GM18907 (cell line): ENCODE measurements at regions not wholly inside any gene's neighbourhood (a gene's known extent, or its start where the extent isn't known, plus 50 kb on each side); places are given as distances from the start of the nearest gene placed in this dataset.
A peak's percentile ranks its signal among the peaks of the same experiment; 100 is the strongest.

Experiments used
- ATAC-seq: cut with Tn5 transposase; IDR thresholded peaks from one replicate; pipeline ENCODE4 v1.9.1; 2021; ENCODE audit warnings: mild to moderate bottlenecking, moderate library complexity; ENCODE audit not compliant: unreplicated experiment

DNA sequence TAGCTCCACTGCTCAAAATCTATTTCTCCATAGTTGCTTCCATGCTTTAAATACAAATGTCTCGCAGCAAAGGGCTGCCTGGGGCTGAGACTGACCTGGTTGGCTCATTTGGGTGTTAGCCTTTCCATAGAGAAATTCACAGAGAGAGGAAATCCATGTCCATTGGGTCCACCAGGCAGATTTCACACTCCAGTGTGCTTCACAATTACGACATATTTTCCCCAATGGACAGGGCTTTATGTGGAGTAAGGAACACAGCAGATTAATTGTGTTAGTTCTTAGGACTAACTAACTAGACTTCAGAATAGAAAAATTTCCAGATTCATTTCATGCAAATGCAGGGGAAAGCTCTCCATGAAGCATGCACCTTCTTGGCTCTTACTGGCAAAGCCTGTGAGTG is 180.7 kb downstream of the FBXO15 start:
- ATAC-seq = no peak

DNA sequence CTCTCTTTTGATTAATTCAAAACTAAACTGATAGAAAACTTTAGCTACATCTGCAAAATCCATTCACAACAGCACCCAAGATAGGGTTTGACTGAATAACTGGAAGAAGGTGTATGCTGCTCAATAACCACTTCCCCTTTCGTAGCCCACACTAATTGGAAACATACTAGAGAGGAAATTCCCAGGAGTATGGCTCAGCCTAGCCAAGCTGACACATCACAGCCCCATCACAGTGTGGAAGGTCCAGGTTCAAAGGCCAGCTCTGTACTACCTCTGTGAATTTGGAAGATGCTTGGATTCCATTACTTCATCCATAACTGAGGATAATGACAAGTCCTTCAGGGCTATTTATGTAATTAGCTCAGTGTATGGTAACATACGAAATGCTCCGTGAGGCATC is 185.4 kb downstream of the FBXO15 start:
- peak; percentile 50 for ATAC-seq

DNA sequence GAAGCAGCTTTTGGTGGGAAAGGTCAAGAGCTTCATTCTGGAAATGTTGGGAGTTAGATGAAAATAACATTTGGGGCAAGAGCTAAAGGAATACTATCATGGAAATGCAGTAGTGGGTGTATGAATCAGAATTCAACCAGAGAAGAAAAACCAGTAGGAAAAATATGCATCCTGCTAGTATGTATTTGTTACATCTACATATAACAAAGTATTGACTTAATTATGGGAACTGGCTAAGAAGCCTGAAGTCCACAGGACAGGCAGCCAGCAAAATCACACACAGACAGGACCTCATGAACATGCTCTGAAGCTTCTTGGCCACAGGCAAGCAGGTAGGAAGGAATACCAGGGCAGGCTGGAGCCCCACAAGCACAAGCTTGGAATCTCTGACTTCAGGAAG is 185.8 kb downstream of the FBXO15 start:
- no peak for ATAC-seq

DNA sequence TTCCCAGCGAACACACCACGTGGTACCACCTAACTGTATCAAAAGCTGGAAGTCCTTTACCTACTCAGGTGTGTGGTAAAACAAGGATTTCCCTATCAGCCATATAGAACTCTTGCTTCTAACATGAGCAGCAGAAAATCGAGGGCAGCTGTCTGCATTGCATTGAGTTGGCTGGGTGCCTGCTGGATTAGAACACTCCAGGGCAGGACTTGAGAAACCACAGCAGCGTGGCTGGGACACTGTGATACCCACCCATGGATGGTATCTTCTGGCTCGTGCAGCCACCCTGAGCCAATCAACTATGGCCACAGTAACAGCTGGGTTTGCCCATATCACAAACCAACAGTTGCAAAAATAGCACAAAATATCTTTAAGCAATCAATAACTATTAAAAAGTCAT is 188.3 kb downstream of the FBXO15 start:
- no peak for ATAC-seq

DNA sequence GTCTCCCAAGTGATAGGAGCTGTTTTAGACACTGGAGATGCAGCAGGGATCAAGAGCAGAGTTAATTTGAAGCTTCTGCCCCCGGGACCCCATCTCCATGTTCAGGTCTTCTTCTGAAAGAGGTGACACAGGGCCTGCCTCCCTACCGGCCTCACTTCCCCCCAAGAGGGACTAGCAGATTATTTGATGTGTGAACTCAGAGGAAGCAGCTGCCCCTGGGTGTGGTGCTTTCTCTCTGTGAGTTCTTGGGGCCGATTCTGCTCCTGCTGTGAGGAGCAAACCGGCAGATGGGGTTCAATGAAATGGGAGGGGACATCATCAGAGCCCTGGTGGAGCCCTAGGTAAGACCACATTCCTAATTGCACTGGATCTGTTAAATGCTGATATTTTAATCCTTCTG is 193.4 kb downstream of the FBXO15 start:
- no peak for ATAC-seq

DNA sequence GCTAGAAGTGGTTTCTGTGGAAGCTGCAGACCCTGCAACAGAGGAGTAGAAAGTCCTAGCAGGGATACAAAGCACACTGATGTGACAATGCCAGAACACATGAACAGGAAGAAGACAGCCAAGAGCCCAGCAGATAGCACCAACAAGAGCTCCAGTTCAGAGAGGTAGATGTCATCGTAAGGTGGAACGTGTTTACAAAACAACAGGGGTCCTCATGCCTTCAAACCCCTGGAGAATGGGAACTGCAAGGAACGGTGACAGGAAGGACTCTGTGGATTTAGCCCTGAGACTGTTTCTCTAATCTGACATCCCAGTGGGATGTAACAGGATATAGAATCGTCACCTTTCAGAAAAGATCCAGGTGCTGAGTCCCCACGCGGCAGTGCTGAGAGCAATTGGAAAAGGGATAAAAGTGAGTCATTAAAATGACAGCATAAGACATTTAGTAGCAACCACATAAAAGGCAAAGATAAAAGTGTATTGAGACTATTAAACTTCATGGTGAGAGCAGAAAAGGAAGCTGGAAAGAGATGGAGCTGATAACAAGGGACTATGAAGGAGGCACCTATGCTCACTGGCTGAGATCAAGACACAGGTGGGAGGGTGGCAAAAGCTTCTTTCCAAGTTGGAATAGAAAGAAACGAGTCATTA is 195.2 kb downstream of the FBXO15 start:
- no peak for ATAC-seq

DNA sequence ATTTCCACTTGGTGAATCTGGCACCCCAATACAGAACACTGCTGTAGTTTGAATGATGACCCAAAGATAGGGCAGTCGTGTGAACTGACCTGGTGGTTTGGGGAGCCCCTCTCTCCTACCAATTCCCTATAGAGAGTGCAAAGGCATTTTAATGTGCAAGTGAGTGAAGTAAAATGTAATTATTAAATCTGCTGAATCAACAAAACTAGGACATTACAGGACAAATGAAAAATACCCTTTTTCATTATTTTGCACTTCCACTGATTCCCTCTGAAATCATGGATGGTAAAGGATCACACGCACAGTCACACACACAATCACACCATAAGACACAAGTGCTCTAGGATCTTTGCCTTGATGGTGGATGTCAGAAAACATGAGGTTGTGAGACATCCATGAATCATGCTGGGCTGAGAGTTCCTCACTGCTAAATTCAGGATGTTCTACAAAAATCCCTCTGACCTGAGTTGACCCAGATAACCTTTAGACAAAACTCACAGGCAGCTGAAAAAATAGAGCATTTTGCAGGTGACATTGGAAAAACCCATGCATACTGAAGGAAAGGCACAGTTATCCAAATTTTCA is 197.4 kb downstream of the FBXO15 start:
- no peak for ATAC-seq

DNA sequence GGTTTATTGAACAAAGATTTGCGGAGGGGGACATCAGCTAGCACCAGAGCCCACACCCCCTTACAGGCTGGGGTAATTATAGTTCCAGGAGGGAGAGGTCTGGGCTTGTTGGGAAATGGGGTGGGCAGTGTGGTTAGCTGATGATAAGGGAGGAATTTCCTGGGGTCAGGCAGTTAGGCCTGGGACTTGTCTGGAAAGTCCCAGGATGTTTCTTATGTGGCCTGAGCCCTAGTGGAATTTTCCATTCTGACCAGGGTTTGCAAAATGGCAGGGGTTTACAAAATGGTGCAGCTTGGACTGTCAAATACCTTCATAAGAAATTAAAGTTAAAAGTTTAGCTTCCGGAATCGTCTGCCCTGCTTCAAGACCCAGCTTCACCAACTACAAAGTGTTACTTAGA is 199.1 kb downstream of the FBXO15 start:
- no peak for ATAC-seq

DNA sequence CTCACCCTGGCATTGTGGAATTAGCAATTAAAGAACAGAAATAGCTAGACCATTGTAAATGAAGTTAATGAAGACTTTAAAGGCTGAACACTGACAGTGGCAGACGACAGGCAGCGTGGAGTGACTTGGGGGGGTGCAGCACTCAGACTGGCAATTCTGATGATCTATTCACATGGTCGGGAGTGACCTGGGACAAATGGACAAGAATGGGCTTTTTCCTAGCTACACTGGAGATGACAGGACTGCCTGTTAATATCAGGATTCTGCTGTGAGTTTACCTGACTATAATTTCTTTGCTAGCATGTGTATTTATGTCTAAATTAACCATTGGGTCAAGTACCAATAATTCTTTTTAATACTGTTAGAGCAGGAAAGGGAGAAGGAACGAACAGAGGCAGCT is 199.6 kb downstream of the FBXO15 start:
- ATAC-seq = no peak

DNA sequence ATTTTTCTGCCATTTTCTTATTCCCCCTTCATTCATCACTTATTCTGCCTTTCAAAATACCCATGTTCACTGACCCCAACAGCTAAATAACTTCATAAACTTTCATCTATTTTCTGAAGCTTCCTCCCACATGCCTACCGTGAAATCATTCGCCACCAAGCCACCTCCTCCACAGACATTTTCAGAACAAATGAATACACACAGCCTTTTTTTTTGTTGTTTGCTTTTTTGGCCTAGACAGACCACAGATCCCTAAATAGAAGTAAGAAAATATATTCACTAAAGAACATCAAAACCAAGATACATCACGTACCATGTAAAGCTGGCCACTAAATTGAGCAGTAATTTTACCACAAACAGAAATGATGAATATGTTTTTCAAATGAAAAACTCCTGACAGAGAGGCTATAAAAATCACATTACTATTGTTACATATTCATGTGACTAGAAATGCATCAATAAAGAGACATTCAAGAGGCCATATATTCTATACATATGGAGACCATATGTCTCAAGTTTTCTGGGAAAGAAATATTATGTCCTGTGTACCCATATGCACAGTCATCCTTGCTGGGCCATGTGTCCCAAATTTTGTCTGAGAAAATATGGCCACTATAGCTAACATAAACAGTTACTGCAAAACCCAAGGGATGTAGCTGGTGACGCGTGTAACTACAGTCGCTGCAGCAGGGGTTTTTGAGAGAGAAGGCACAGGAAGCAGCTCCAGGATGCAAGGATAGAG is 200.3 kb downstream of the FBXO15 start:
- no peak for ATAC-seq

DNA sequence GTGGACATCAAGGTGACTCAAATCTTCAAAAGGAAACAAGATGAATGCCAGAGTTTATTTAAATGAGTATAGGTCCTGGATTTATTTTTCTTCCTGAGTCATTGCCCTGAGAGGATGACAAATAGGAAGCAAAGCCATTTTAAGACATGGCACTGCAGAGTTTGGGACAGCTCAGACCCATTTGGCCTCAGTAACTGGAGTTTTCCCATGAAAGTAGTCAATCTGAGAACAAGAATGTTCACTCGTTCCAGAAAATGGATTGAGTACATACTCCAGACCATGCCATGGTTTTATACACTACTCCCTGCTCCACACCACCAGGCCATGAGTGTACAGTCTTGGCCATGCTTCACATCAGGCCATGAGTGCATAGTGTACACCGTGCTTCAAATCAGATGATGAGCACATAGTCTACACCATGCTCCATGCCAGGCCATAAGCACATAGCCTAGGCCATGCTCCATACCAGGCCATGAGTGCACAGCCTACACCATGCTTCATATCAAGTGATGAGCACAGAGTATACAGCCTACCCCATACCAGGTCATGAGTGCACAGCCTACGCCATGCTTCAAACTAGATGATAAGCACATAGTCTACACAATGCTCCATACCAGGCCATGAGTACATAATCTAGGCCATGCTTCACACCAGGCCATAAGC is 202.4 kb downstream of the FBXO15 start:
- no peak for ATAC-seq

DNA sequence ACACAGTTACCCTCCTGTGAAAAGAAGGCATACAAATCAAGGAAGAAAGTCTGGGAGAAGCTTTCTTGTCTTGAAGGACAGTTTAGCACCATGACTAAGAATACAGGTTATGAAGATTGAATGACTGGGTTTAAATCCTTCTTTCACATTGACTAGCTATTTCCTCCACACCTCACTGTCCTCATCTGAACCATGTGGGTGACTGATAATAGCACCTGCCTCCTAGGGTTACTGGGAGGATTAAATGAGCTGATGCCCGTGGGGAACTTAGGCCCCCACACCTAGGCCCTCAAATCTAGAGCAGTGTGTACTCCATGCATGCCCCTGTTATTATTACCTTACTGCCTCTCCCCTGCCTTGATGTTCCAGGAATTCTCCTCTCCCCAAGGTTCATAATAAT is 202.9 kb downstream of the FBXO15 start:
- ATAC-seq = no peak

DNA sequence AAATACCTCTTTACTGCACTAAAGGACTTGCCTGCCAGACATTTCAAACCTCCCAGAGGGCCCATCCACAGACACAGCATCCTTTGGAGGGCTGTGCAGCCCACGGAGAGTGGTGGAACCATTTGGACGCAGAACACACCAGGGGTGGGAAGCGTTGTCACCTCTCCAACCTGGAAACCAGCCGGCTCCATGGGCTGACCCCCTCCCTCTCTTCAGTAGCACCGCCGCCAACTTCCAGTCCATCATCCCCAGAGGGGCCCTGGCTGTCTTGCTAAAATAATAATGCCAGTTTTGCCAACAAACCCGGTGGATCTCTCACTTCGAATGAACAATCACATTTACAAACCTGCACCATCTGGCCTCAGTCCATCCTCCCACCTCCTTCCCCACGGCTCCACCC is 203.9 kb downstream of the FBXO15 start:
- no peak for ATAC-seq

DNA sequence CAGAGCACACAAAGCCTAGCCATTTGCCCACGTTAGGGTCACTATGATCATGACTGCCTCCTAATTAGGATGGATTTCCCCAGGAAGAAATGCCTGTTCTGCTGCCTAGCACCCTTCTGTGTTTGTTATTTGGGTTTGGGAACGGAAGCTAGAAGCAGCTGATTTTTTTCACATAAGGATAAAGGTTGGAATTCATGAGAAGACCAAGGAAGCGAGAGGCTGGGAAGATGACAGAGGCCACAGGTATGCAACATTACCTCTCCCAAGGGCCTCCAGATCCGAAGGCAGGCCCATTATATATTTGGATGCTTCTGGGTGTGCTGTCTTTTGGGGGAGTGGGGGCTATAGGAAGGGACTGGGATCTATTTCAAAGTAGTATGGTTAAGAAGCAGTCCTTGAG is 204.7 kb downstream of the FBXO15 start:
- no peak for ATAC-seq

DNA sequence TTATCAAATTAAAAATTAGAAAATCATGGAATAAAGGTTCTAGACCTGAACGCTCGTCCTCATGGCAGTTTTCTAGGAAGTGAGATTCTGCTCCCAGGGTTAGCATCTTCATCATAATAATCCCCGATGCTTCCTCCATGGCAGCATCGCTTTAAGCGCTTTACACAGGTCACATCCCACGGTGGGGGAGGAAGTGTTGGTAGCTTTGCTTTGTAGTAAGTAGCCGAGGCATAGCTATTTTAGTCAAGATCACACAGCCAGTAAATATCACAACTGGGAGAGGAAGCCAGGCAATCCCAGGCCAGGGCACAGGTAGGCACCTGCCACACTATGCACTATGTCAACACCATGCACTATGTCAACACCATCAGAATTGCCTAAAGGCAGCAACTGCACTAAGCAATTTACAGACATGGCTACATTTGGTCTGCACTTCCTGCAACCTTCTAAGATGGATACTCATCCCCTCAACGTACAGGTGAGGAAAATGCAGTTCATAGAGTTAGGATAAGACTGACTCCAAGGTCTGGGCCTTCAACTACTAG is 205.5 kb downstream of the FBXO15 start:
- ATAC-seq = no peak

DNA sequence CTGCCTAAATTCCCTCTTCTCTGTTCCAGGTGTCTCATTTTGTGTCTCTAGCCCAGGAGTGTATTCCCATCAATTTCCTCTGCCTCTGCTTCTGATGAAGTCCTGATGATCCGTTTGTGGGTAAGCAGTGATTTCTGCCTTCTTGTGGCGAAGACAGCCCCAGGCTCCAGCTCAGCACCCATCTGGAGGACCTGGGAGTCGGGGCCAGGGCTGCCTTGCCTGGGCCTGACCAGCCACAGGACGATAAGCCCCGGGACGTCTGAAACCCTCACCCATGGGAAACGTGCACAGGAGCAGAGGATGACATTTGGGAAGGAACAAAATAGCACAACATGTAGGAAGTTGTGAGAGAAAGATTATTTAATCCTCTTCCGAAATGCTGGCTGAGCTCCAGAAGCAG is 206.9 kb downstream of the FBXO15 start:
- ATAC-seq = no peak

DNA sequence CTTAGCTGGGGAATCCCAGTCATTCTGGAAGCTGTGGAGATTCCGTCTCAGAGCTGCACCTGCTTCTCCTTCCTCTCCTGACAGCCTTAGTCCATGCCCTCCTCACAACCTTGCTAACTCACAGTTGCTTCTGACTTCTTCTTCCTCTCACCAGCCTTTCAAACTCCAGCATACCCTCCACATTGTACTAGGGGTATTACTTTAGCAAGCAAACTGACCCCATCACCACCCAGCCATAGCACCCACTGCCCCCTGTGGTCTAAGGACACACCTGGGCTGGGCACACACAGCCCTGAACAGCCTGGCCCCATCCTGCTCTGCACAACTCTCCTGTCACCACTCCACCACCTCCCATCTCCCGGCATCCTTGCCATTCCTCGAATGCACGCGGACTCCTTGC is 208.2 kb downstream of the FBXO15 start:
- no peak for ATAC-seq

DNA sequence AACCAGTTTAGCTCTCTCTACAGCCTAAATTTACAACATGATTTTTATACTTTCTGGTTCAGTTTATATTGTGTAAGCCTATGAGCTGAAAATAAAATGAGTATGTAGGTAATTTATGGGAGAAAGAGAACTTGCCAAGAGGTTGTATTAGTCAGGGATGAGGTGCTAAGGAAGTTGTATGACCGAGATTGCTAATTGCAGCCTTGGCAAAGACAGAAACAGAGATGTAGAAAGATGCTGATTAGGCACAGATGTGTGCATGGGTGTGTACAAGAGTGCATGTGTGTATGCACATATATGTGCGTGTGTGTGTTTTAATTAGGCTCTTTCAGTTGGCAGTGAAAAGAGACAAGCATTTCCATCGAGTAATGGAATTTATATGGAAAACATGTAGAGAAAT is 213.9 kb downstream of the FBXO15 start:
- ATAC-seq = no peak

DNA sequence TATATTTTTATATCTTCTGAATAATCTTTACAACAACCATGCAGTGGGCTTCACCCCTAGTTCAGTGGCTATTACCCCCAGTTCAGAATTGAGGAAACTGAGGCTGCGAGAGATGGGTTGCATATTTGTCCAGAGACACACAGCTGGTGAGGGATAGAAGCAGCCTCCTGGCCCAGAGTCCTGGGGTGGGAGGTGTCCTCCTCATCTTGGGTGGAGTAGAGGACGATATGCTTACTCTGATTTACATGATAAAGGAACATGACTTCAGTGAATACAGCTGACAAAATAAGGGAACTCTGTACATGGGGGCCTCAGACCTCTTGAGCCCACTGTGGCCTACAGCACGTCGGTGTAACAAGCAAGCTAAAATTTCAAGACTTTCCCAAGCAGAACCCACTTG is 214.7 kb downstream of the FBXO15 start:
- ATAC-seq = no peak

DNA sequence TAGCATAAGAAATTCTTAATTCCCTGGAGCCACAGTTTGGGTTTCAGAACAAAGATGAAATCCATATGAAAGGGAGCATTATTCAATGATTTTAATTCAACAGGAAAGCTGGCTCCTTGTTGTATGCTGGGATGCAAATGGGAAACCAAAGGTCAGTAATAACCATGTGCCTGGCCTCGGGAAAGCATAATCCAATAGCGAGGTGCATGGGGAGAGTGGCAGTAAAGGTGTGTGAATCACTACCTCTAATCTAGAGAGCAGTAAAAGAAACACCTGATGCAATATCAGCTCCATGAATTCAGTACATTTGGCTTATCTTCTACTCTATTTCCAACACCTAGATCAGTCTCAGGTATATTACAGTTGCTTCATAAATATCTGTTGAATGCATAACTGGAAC is 220.1 kb downstream of the FBXO15 start:
- no peak for ATAC-seq

DNA sequence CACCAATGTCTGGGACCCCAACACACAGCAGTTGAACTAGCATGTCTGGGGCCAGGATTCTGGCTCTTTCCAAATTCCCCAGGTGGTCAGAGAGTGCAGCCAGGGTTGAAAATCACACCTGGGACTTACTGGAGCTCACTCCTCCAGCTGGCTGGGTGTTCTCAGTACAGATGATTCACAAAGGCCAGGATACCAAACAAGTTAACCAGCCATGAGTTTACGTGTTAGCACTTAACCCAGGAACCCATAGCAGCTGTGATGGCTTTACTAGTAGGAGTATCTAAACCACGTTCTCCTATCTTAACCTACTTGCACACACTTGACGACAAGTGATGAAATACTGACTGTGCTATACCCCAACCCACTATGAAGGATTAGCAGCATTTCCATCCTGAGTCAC is 222.8 kb downstream of the FBXO15 start:
- ATAC-seq = no peak

DNA sequence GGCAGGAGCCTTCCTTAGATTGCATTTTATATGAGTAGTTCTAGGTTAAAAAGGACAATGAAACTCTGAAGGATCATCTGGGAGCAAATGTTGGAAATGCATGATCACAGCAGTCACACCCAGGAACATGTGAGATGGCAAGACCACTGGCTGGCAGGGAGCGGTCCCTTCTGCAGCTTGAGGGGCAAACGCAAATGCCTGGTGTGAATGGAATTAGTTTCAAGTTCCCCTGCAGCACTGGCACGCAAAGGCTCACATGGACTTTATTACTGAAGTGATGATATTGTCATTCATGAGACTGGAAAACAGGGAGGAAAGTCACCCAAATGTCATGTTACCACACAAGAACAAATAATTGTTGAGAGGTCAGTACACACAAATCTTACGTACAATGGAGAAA is 223.3 kb downstream of the FBXO15 start:
- no peak for ATAC-seq
